ENCODE measurements at regions not wholly inside any gene's neighbourhood (a gene's known extent, or its start where the extent isn't known, plus 50 kb on each side); places are given as distances from the start of the nearest gene placed in this dataset.

DNA sequence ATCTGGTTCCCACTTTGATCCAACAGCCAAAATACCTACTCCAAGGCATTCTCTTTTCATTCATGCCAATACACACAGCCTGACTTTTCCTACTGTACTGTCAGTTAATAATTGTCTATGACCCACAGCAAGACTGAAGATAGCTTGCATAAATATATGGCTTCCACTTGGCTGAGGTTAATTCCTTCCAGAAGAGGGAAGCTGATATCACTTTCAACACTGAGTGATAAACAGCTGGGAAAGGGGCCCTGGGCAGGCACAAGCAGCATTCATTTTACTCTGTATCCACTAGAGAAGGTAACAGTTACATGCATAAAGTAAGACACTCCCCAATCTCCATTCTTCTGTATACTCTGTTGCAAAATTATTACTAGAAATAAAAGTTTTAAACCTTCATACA is 200.2 kb upstream of the UGT8 start:
- no TSS peak for BruUV-seq (replicated peaks)

DNA sequence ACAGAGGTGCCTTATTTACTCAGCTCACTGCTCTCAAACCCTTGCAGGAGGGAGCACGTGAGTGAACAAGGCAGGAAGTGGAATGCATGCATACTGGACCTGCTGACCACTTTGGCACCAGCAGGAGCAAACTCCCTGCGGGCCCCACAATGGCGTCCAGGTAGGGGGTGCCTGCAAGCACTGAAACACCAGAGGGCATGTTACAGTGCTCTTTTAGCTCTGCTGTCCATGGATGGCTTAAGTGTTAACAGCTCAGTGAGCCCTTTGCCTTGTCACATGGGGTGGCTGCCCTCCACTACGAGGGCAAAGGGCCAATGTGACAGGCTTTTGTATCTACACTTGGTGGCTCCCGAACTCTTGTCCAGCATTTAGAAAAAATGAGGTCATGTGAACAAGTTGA is 199.5 kb upstream of the UGT8 start:
- Histone ChIP-seq H3K9me3 (ENCODE audit: low read length) (no peaks in the 10 kb centered on the region), H3K79me2 (ENCODE audit: insufficient read depth, low read depth, low read length) (no peaks in the 10 kb centered on the region), H4K20me1 (ENCODE audit: insufficient read depth, low read length) (no peaks in the 10 kb centered on the region), H3K4me3 (ENCODE audit: low read depth, low read length, poor library complexity, severe bottlenecking) (no peak overlapping the region), H3K27ac (ENCODE audit: low read depth, low read length, poor library complexity, severe bottlenecking) (no peak overlapping the region), H3K36me3 (ENCODE audit: insufficient read depth, low read length) (no peaks in the 10 kb centered on the region), H3K9me2 (ENCODE audit: insufficient read depth, low read length) (no peaks in the 10 kb centered on the region), H3K4me1 (ENCODE audit: insufficient read depth, low read length, poor library complexity, severe bottlenecking) (no peaks in the 10 kb centered on the region), H3K4me2 (ENCODE audit: low read length) (no peak overlapping the region), H2AFZ (ENCODE audit: low read length) (no peak overlapping the region)
- DNase-seq (ENCODE audit: low spot score) = no peak
- POLR2A ChIA-PET = interaction anchor here (0.8 kb wide), 1 partner anchor 269 kb away, joined by 3 read pairs; no protein-coding TSS in a partner anchor
- no TSS peak for BruUV-seq (replicated peaks)
- intact Hi-C loops (cut with micrococcal nuclease; ENCODE audit: unreplicated experiment) = no loop called here
- CTCF ChIA-PET (ENCODE audit: unreplicated experiment) = no interaction called here
- no peak for TF ChIP-seq EZH2phosphoT487 (IDR thresholded peaks at IDR 0.05; ENCODE audit: borderline replicate concordance, low read depth, low read length)
- no peak for TF ChIP-seq CTCF (conservative IDR thresholded peaks at IDR 0.05; ENCODE audit: low read length)

More for the DNA sequence above, 200.2 kb upstream of the UGT8 start:
- H3K4me1 ChIP-seq (ENCODE audit: insufficient read depth, low read length, poor library complexity, severe bottlenecking) = no peaks in the 10 kb centered on the region
- POLR2A ChIA-PET = interaction anchor here (0.6 kb wide), 1 partner anchor 356 kb away, joined by 4 read pairs; no protein-coding TSS in a partner anchor
- H3K9me3 ChIP-seq (ENCODE audit: low read length) = no peaks in the 10 kb centered on the region
- H3K36me3 ChIP-seq (ENCODE audit: insufficient read depth, low read length) = no peaks in the 10 kb centered on the region
- no peak overlapping the region for H3K4me2 ChIP-seq (ENCODE audit: low read length)
- DNase-seq (ENCODE audit: low spot score) = no peak
- no peaks in the 10 kb centered on the region for H3K79me2 ChIP-seq (ENCODE audit: insufficient read depth, low read depth, low read length)
- CTCF ChIA-PET (ENCODE audit: unreplicated experiment) = no interaction called here
- no peaks in the 10 kb centered on the region for H3K9me2 ChIP-seq (ENCODE audit: insufficient read depth, low read length)
- TF ChIP-seq CTCF (conservative IDR thresholded peaks at IDR 0.05; ENCODE audit: low read length) (no peak), EZH2phosphoT487 (IDR thresholded peaks at IDR 0.05; ENCODE audit: borderline replicate concordance, low read depth, low read length) (no peak)
- H4K20me1 ChIP-seq (ENCODE audit: insufficient read depth, low read length) = no peaks in the 10 kb centered on the region
- intact Hi-C loops (cut with micrococcal nuclease; ENCODE audit: unreplicated experiment) = no loop called here
- H3K27ac ChIP-seq (ENCODE audit: low read depth, low read length, poor library complexity, severe bottlenecking) = no peak overlapping the region
- H2AFZ ChIP-seq (ENCODE audit: low read length) = no peak overlapping the region
- no peak overlapping the region for H3K4me3 ChIP-seq (ENCODE audit: low read depth, low read length, poor library complexity, severe bottlenecking)

DNA sequence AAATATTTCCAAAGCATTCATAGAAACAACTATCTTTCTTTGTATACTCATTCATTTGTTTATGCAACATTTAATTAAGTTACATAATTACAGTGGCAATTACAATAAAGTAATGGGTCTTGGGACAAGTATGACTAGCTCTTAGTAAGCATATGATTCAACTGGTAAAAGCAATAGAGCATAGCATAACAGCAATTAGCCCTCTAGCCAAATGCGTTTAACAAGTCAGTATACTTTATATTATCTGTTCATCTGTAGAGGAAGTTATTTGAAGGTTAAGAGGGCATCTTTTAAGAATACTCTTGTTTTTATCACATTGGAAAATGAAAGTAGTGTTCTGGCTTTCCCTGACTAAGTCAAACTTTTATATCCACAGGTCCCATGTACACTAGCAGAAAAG is 198.1 kb upstream of the UGT8 start:
- Histone ChIP-seq H3K4me1 (ENCODE audit: insufficient read depth, low read length, poor library complexity, severe bottlenecking) (no peaks in the 10 kb centered on the region), H3K4me2 (ENCODE audit: low read length) (no peak overlapping the region), H3K79me2 (ENCODE audit: insufficient read depth, low read depth, low read length) (no peaks in the 10 kb centered on the region), H3K9me3 (ENCODE audit: low read length) (no peaks in the 10 kb centered on the region), H3K27ac (ENCODE audit: low read depth, low read length, poor library complexity, severe bottlenecking) (no peak overlapping the region), H3K4me3 (ENCODE audit: low read depth, low read length, poor library complexity, severe bottlenecking) (no peak overlapping the region), H4K20me1 (ENCODE audit: insufficient read depth, low read length) (no peaks in the 10 kb centered on the region), H3K9me2 (ENCODE audit: insufficient read depth, low read length) (no peaks in the 10 kb centered on the region), H3K36me3 (ENCODE audit: insufficient read depth, low read length) (no peaks in the 10 kb centered on the region), H2AFZ (ENCODE audit: low read length) (no peak overlapping the region)
- BruUV-seq (replicated peaks) = no TSS peak
- CTCF ChIA-PET (ENCODE audit: unreplicated experiment) = interaction anchor here (0.5 kb wide), 1 partner anchor 23 kb away, joined by 3 read pairs; no protein-coding TSS in a partner anchor
- POLR2A ChIA-PET = no interaction called here
- no peak for TF ChIP-seq EZH2phosphoT487 (IDR thresholded peaks at IDR 0.05; ENCODE audit: borderline replicate concordance, low read depth, low read length)
- no peak for TF ChIP-seq CTCF (conservative IDR thresholded peaks at IDR 0.05; ENCODE audit: low read length)
- DNase-seq (ENCODE audit: low spot score) = no peak
- intact Hi-C loops (cut with micrococcal nuclease; ENCODE audit: unreplicated experiment) = no loop called here

All from OCI-LY7 (cell line).